Spinal cord (tissue), 9 donors: ENCODE measurements at regions not wholly inside any gene's neighbourhood (a gene's known extent, or its start where the extent isn't known, plus 50 kb on each side); places are given as distances from the start of the nearest gene placed in this dataset.

Experiments used
- DNase-seq, 6 donors: peaks; one replicate each; pipeline versions ENCODE4 v3.0.0 to v3.0.0-alpha.2; 2013 to 2015; ENCODE audit warnings: low spot score in 6 of 6, low read depth in 4 of 6
- H3K27ac ChIP-seq: one replicate; pipeline ENCODE4 v1.5.1; 2013; ENCODE audit warnings: low read depth, low read length, control low read depth
- H3K27me3 ChIP-seq: one replicate; pipeline ENCODE4 v1.6.1; 2013; ENCODE audit warnings: low read length; ENCODE audit not compliant: control insufficient read depth, insufficient read depth
- H3K36me3 ChIP-seq: one replicate; pipeline ENCODE4 v1.6.1; 2013; ENCODE audit warnings: low read length; ENCODE audit not compliant: control insufficient read depth, insufficient read depth
- H3K4me1 ChIP-seq: one replicate; pipeline ENCODE4 v1.6.1; 2013; ENCODE audit warnings: low read length; ENCODE audit not compliant: control insufficient read depth, insufficient read depth
- H3K4me3 ChIP-seq: one replicate; pipeline ENCODE4 v1.5.1; 2013; ENCODE audit warnings: low read depth, low read length, control low read depth
- H3K9me3 ChIP-seq: one replicate; pipeline ENCODE4 v1.6.1; 2013; ENCODE audit warnings: low read length; ENCODE audit not compliant: control insufficient read depth, insufficient read depth
- WGBS: methylation state at CpG from one replicate; pipeline ENCODE4 v1.1.5; 2013; ENCODE audit warnings: missing lambda C conversion rate; ENCODE audit not compliant: insufficient coverage; 5-methylcytosine and 5-hydroxymethylcytosine counted together
- donor health status: healthy.

GRCh38 chr18:44518666-44519065 lies 162.0 kb upstream of the SETBP1 start:
- Histone ChIP-seq H3K27me3 (no peaks in the 10 kb centered on the region), H3K9me3 (peaks cover 1% of the 10 kb centered on the region), H3K4me3 (no peak overlapping the region), H3K27ac (no peak overlapping the region), H3K36me3 (no peaks in the 10 kb centered on the region), H3K4me1 (no peaks in the 10 kb centered on the region)
- no CpG with 5 or more reads among the region's 1 CpG for WGBS
- no peak for DNase-seq

- WGBS = 70% methylated on average over 1 of the region's 3 CpGs
- no peaks in the 10 kb centered on the region for H3K27me3 ChIP-seq
These were observed 159.6 kb upstream of the SETBP1 start for GRCh38 chr18:44520981-44521667.

GRCh38 chr18:44521668-44522022 lies 159.0 kb upstream of the SETBP1 start:
- DNase-seq = no peak
- no peaks in the 10 kb centered on the region for H3K27me3 ChIP-seq
- no peaks in the 10 kb centered on the region for H3K4me1 ChIP-seq
- H3K36me3 ChIP-seq = no peaks in the 10 kb centered on the region
- no peak overlapping the region for H3K4me3 ChIP-seq
- H3K9me3 ChIP-seq = peaks cover 1% of the 10 kb centered on the region
- H3K27ac ChIP-seq = no peak overlapping the region

More at GRCh38 chr18:44520981-44521667, 159.6 kb upstream of the SETBP1 start:
- Histone ChIP-seq H3K36me3 (no peaks in the 10 kb centered on the region), H3K4me1 (no peaks in the 10 kb centered on the region), H3K9me3 (peaks cover 1% of the 10 kb centered on the region), H3K27ac (no peak overlapping the region), H3K4me3 (no peak overlapping the region)
- DNase-seq = peak in 1 of 6 donors; percentile 6

- Histone ChIP-seq H3K36me3 (no peaks in the 10 kb centered on the region), H3K4me3 (no peak overlapping the region), H3K4me1 (no peaks in the 10 kb centered on the region), H3K27me3 (no peaks in the 10 kb centered on the region), H3K9me3 (peaks cover 1% of the 10 kb centered on the region), H3K27ac (no peak overlapping the region)
- no peak for DNase-seq
These were observed 153.8 kb upstream of the SETBP1 start for GRCh38 chr18:44526705-44527415.

GRCh38 chr18:44533071-44533470 lies 147.6 kb upstream of the SETBP1 start:
- H3K4me3 ChIP-seq = no peak overlapping the region
- no CpG with 5 or more reads among the region's 2 CpGs for WGBS
- H3K36me3 ChIP-seq = no peaks in the 10 kb centered on the region
- H3K27me3 ChIP-seq = no peaks in the 10 kb centered on the region
- H3K4me1 ChIP-seq = no peaks in the 10 kb centered on the region
- no peak for DNase-seq
- H3K9me3 ChIP-seq = no peaks in the 10 kb centered on the region
- no peak overlapping the region for H3K27ac ChIP-seq

GRCh38 chr18:44536046-44536445 lies 144.6 kb upstream of the SETBP1 start:
- Histone ChIP-seq H3K4me1 (no peaks in the 10 kb centered on the region), H3K27me3 (no peaks in the 10 kb centered on the region), H3K9me3 (no peaks in the 10 kb centered on the region), H3K4me3 (no peak overlapping the region), H3K36me3 (no peaks in the 10 kb centered on the region), H3K27ac (no peak overlapping the region)
- WGBS = no CpG with 5 or more reads among the region's 1 CpG
- DNase-seq = no peak

- no peak overlapping the region for H3K4me3 ChIP-seq
- no CpG with 5 or more reads among the region's 1 CpG for WGBS
These were observed 144.1 kb upstream of the SETBP1 start for GRCh38 chr18:44536619-44537018.

GRCh38 chr18:44537526-44537925 lies 143.2 kb upstream of the SETBP1 start:
- Histone ChIP-seq H3K27ac (no peak overlapping the region), H3K4me1 (no peaks in the 10 kb centered on the region), H3K9me3 (no peaks in the 10 kb centered on the region), H3K36me3 (no peaks in the 10 kb centered on the region), H3K27me3 (no peaks in the 10 kb centered on the region), H3K4me3 (no peak overlapping the region)
- peak in 2 of 6 donors; percentile 18 to 54 for DNase-seq
- WGBS = 83% methylated on average over 1 of the region's 2 CpGs

More at GRCh38 chr18:44536619-44537018, 144.1 kb upstream of the SETBP1 start:
- no peaks in the 10 kb centered on the region for H3K4me1 ChIP-seq
- H3K27ac ChIP-seq = no peak overlapping the region
- no peaks in the 10 kb centered on the region for H3K36me3 ChIP-seq
- DNase-seq = no peak
- no peaks in the 10 kb centered on the region for H3K27me3 ChIP-seq
- H3K9me3 ChIP-seq = no peaks in the 10 kb centered on the region

GRCh38 chr18:44539926-44540325 lies 140.8 kb upstream of the SETBP1 start:
- no peak overlapping the region for H3K4me3 ChIP-seq
- no peaks in the 10 kb centered on the region for H3K27me3 ChIP-seq
- H3K4me1 ChIP-seq = no peaks in the 10 kb centered on the region
- DNase-seq = peak in 2 of 6 donors; percentile 17 to 93
- no peaks in the 10 kb centered on the region for H3K9me3 ChIP-seq
- WGBS = 36% methylated on average over 3 of the region's 3 CpGs
- H3K36me3 ChIP-seq = no peaks in the 10 kb centered on the region
- H3K27ac ChIP-seq = no peak overlapping the region

- Histone ChIP-seq H3K4me3 (no peak overlapping the region), H3K27me3 (no peaks in the 10 kb centered on the region), H3K4me1 (no peaks in the 10 kb centered on the region), H3K36me3 (no peaks in the 10 kb centered on the region), H3K27ac (no peak overlapping the region), H3K9me3 (no peaks in the 10 kb centered on the region)
- WGBS = 71% methylated on average over 2 of the region's 4 CpGs
- no peak for DNase-seq
These were observed 139.5 kb upstream of the SETBP1 start for GRCh38 chr18:44541159-44541558.
